ENCODE measurements at regions not wholly inside any gene's neighbourhood (a gene's known extent, or its start where the extent isn't known, plus 50 kb on each side); places are given as distances from the start of the nearest gene placed in this dataset.

DNA sequence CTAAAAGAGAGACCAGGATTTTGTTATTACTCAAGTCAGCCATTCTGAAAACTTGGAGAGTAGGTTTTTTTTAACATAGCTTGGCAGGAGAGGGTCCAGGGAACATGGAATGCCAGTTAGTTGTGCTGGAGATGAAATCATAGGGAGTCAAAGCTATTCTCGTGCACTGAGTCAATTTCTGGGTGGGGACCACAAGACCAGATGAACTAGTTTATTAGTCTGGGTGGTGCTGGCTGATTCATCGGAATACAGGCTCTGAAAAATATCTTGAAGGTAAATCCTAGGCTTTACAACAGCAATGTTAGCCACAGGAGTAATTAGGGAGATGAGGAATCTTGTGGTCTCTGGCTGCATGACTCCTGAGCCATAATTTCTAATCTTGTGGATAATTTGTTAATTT, 921.4 kb downstream of the TRIB2 start:
- TF ChIP-seq ZNF589 (CRISPR knock-in tag; IDR thresholded peaks at IDR 0.05; ENCODE audit: low read depth), result no peak
- TF ChIP-seq, protein P1, sequence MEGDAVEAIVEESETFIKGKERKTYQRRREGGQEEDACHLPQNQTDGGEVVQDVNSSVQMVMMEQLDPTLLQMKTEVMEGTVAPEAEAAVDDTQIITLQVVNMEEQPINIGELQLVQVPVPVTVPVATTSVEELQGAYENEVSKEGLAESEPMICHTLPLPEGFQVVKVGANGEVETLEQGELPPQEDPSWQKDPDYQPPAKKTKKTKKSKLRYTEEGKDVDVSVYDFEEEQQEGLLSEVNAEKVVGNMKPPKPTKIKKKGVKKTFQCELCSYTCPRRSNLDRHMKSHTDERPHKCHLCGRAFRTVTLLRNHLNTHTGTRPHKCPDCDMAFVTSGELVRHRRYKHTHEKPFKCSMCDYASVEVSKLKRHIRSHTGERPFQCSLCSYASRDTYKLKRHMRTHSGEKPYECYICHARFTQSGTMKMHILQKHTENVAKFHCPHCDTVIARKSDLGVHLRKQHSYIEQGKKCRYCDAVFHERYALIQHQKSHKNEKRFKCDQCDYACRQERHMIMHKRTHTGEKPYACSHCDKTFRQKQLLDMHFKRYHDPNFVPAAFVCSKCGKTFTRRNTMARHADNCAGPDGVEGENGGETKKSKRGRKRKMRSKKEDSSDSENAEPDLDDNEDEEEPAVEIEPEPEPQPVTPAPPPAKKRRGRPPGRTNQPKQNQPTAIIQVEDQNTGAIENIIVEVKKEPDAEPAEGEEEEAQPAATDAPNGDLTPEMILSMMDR (IDR thresholded peaks at IDR 0.05 in 2 of 3, conservative IDR thresholded peaks at IDR 0.05 in 1 of 3; ENCODE audit: insufficient read depth in 2 of 3, low read depth in 1 of 3, low read length in 3 of 3), result no peak
- no peak for TF ChIP-seq KAT7 (CRISPR knock-in tag; IDR thresholded peaks at IDR 0.05; ENCODE audit: borderline replicate concordance)
- TF ChIP-seq POLR2A (conservative IDR thresholded peaks at IDR 0.05), result no peak
